ENCODE measurements at regions not wholly inside any gene's neighbourhood (a gene's known extent, or its start where the extent isn't known, plus 50 kb on each side); places are given as distances from the start of the nearest gene placed in this dataset.

DNA sequence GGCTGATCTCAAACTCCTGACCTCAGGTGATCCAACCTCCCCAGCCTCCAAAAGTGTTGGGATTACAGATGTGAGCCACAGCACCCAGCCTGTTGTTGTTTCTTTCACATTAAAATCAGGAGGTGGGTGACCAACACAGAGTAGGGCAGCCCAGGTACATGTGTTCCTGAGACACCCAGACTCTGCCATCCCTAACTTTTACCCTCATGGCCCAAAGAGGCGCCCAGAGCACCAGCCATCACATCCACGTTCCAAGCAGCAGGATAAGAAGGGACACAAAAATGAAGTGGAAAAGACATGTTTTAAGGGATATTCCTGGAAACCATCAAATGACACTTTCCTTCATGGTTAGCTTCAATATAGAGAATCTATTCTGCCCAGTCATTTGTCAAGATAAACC is 159.6 kb upstream of the KLF6 start:
- Histone ChIP-seq H3K4me3 (ENCODE audit: low read length) (no peak overlapping the region), H3K27me3 (ENCODE audit: insufficient read depth, low read length) (no peaks in the 10 kb centered on the region), H3K4me1 (ENCODE audit: insufficient read depth, low read length) (peaks cover 20% of the 10 kb centered on the region), H3K9me3 (ENCODE audit: low read depth, low read length) (no peaks in the 10 kb centered on the region)

DNA sequence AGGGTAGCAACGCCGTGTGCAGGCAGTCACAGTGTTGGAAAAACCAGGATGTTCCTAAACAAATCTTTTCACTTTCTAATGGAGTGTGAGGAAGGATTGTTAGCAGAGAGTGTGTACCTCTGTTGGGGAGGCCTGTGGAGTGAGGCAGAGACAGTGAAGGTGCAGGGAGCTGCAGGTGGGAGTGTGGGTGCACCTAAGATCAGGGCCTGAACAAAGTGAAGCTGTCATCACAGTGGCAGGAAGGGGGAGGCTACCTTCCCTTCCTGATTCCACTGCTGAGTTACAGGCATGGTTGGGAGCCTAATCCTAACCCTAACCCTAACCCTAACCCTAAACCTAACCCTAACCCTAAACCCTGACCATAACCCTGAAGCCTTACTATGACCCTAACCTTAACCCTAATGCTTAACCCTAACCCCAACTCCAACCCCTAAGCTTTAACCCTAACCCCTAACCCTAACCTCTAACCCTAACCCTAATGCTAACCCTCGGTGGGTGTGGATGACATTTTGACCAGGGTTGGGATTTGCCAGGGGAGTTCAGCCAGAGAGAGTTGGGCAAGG is 158.8 kb upstream of the KLF6 start:
- Histone ChIP-seq H3K4me3 (ENCODE audit: low read length) (no peak overlapping the region), H3K9me3 (ENCODE audit: low read depth, low read length) (no peaks in the 10 kb centered on the region), H3K4me1 (ENCODE audit: insufficient read depth, low read length) (peaks cover 16% of the 10 kb centered on the region), H3K27me3 (ENCODE audit: insufficient read depth, low read length) (no peaks in the 10 kb centered on the region)

DNA sequence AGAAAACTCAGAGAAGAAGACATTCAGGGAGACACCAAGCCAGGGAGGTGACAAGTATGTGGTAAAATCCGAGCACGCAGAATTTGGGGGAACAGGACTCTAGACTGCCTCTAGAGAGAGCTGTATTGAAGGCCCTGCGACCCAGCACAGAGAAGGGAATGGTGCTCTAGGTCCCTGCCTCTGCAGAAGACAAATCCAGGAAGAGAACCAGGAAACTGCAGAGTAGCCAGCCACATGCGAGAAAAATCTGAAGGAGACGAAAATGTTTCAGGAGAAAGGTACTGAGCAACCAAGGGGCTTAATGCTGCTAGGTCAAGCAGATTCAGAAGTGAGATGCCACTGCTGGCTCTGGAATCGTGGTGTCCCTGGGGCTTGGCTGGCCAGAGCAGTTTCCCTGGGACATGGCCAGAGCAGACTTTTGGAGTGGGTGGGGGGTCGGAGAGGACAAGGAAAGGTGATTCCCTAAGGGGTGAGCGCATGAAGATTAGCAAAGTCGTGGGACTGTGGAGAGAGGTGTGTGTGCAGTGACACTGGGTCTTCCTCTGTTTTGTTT is 158.0 kb upstream of the KLF6 start:
- Histone ChIP-seq H3K27me3 (ENCODE audit: insufficient read depth, low read length) (no peaks in the 10 kb centered on the region), H3K4me3 (ENCODE audit: low read length) (no peak overlapping the region), H3K9me3 (ENCODE audit: low read depth, low read length) (no peaks in the 10 kb centered on the region), H3K4me1 (ENCODE audit: insufficient read depth, low read length) (peaks cover 9% of the 10 kb centered on the region)

DNA sequence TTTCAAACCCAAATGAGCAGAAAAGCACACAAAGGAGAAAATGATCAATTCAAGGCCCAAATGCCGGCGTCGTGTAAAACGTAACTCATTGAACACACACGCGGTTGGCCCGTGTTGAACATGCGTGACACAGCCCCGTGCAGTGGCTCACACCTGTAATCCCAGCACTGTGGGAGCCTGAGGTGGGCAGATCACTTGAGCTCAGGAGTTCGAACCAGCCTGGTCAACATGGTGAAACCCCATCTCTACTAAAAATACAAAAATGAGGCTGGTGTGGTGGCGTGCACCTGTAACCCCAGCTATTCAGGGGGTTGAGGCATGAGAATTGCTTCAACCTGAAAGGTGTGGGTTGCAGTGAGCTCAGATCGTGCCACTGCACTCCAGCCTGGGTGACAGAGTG is 156.7 kb upstream of the KLF6 start:
- peaks cover 5% of the 10 kb centered on the region for H3K4me1 ChIP-seq (ENCODE audit: insufficient read depth, low read length)
- H3K4me3 ChIP-seq (ENCODE audit: low read length) = no peak overlapping the region
- no peaks in the 10 kb centered on the region for H3K27me3 ChIP-seq (ENCODE audit: insufficient read depth, low read length)
- no peaks in the 10 kb centered on the region for H3K9me3 ChIP-seq (ENCODE audit: low read depth, low read length)

DNA sequence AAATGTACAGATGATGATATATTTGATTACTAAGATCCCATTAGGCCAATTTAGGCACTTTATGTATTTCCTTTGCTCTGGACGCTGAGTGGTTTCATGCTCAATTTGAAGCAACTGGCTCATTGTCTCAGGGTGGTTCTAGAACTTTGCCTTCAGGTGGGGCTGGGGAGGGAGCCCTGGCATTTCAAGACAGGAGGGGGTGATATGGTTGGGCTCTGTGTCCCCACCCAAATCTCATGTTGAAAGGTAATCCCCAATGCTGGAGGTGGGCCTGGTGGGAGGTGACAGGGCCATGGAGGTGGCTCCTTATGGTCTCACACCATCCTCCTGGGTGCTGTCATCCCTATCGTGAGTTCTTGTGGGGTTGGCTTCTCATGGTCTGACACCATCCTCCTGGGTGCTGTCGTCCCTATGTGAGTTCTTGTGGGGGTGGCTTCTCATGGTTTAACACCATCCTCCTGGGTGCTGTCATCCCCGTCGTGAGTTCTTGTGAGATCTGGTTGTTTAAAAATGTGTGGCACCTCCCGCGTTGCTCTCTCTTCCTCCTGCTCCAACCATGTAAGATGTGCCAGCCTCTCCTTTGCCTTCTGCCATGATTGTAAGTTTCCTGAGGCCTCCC is 151.5 kb upstream of the KLF6 start:
- H3K9me3 ChIP-seq (ENCODE audit: low read depth, low read length) = no peaks in the 10 kb centered on the region
- H3K4me1 ChIP-seq (ENCODE audit: insufficient read depth, low read length) = no peaks in the 10 kb centered on the region
- H3K27me3 ChIP-seq (ENCODE audit: insufficient read depth, low read length) = no peaks in the 10 kb centered on the region
- no peak overlapping the region for H3K4me3 ChIP-seq (ENCODE audit: low read length)

DNA sequence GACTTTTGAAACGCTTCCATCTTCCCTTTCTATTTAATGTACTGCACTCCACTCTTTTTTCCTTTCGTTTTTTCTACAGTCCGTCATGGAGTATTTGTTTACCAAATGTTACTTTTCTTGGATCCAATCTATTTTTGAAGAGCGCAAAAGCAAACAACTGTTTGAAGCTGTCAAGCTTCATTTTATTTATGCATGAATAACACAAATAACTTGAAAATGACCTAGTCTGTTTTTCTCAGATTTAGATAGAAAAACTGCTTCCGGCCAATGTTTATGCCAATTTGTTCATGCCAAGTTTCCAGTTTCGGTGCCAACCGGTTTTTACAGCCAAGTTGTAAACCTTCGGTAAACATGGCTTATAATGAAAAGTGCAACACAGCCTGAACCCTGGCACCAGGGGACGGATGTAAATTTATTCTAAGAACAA is 150.9 kb upstream of the KLF6 start:
- Histone ChIP-seq H3K9me3 (ENCODE audit: low read depth, low read length) (no peaks in the 10 kb centered on the region), H3K4me1 (ENCODE audit: insufficient read depth, low read length) (no peaks in the 10 kb centered on the region), H3K4me3 (ENCODE audit: low read length) (no peak overlapping the region), H3K27me3 (ENCODE audit: insufficient read depth, low read length) (no peaks in the 10 kb centered on the region)

DNA sequence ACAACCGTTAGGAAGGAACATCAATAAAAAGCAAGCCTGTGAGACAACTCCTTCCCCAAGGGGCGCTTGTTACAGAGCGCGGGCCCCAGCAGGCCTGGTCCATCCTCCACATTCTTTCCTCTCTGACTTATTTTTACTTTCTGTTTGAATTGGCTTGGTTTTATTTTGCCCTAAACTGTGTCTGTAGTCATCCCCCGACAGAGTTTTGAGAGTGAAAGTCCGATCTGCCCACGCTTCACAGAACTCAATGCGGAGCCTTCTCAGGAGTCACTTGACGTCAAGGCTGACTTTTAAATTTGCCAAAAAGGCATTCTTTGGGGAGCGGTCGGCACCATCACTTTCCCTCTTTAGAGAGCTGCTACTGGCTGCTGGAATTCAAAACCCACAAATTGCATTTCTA is 150.1 kb upstream of the KLF6 start:
- Histone ChIP-seq H3K9me3 (ENCODE audit: low read depth, low read length) (no peaks in the 10 kb centered on the region), H3K27me3 (ENCODE audit: insufficient read depth, low read length) (no peaks in the 10 kb centered on the region), H3K4me3 (ENCODE audit: low read length) (no peak overlapping the region), H3K4me1 (ENCODE audit: insufficient read depth, low read length) (no peaks in the 10 kb centered on the region)

DNA sequence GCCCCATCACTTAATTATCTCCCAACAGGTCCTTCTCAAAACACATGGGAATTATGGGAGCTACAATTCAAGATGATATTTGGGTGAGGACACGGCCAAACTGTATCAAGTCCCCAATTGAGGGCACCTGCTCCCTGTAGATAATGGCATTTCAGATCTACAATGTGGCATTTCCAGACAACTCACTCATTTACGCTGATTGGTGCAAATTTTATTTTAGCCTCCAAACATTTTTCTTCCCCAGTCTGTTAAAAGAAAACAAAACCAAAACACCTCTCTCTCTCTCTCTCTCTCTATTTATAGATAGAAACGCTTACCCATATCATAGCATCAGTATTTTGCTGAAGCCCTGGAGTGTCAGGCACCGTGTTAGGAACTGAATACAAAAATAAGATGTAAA is 148.7 kb upstream of the KLF6 start:
- Histone ChIP-seq H3K27me3 (ENCODE audit: insufficient read depth, low read length) (no peaks in the 10 kb centered on the region), H3K9me3 (ENCODE audit: low read depth, low read length) (no peaks in the 10 kb centered on the region), H3K4me3 (ENCODE audit: low read length) (no peak overlapping the region), H3K4me1 (ENCODE audit: insufficient read depth, low read length) (no peaks in the 10 kb centered on the region)

DNA sequence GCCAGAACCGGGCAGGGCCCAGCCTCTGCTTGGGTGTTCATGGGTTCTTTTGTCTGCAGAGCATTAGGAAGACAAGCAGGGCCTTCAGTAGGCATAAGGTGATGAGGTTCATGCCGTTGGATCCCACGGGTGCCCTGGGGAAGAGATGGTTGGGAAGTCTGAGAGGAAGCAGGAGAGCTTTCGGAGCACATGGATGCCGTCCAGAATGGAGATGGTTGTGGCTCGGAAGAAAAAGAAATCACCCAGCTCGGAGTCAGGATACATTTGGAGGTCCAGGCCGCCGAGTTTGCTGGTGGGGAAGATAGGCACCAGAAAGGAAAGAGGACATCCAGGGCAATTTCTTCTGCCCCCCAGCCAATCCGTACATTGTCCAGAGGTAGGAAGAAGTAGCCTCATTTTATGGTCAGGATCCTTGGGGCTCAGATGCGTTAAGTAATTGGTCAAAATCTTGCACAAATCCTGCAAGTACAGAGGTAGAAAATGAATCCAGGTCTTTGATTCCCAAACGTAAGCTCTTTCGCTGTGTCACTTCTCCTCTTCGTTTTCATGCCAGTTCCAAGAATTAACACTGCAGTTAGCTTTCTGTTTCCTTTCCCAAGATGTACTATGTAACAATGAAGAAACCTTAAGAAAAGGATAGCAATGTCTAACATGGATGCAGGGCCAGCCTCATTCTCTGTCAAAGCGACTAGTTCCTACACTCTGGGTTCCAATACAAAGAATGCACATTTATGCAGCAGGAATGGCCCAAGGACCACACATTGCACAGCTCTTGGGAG is 147.8 kb upstream of the KLF6 start:
- Histone ChIP-seq H3K27me3 (ENCODE audit: insufficient read depth, low read length) (no peaks in the 10 kb centered on the region), H3K4me3 (ENCODE audit: low read length) (no peak overlapping the region), H3K4me1 (ENCODE audit: insufficient read depth, low read length) (no peaks in the 10 kb centered on the region), H3K9me3 (ENCODE audit: low read depth, low read length) (no peaks in the 10 kb centered on the region)

DNA sequence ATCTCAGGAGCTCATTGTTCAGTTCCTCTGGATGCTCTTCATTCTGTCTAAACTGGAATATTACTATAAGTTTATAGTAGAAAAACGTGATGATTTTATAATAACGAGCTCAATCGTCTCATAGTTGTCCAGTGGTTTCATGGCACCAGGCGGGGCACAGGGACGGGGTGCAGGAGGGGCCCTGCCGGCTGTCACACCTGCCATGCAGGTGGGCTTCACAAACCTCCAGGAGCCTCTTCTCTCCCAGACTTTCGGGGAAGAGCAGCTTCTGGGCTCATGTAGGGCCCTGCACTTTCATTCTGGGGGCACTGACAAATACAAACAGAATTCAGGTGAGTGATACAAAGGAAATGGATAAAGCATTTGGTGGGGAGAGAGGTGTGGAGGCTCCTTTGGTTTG is 146.9 kb upstream of the KLF6 start:
- Histone ChIP-seq H3K4me1 (ENCODE audit: insufficient read depth, low read length) (no peaks in the 10 kb centered on the region), H3K27me3 (ENCODE audit: insufficient read depth, low read length) (no peaks in the 10 kb centered on the region), H3K9me3 (ENCODE audit: low read depth, low read length) (no peaks in the 10 kb centered on the region), H3K4me3 (ENCODE audit: low read length) (no peak overlapping the region)

DNA sequence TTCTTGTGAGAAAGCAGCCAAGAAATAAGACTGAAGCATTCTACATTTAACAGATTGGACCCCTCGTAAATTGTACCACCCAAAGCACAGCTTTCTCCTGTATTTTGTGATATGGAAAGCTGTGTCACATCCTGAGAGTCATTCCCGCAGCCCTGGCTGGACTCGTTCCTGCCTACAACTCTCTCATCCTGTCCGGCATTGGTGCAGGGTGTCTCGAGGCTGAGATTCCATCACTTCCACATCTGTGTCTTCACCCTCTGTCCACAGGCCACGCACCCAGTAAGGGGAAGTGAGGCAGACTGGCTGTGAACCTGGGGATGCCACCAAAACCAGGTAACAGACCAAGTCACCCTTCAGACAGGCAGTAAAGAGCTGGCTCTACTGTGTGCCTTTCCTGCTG is 146.2 kb upstream of the KLF6 start:
- Histone ChIP-seq H3K27me3 (ENCODE audit: insufficient read depth, low read length) (no peaks in the 10 kb centered on the region), H3K4me3 (ENCODE audit: low read length) (no peak overlapping the region), H3K4me1 (ENCODE audit: insufficient read depth, low read length) (no peaks in the 10 kb centered on the region), H3K9me3 (ENCODE audit: low read depth, low read length) (no peaks in the 10 kb centered on the region)

DNA sequence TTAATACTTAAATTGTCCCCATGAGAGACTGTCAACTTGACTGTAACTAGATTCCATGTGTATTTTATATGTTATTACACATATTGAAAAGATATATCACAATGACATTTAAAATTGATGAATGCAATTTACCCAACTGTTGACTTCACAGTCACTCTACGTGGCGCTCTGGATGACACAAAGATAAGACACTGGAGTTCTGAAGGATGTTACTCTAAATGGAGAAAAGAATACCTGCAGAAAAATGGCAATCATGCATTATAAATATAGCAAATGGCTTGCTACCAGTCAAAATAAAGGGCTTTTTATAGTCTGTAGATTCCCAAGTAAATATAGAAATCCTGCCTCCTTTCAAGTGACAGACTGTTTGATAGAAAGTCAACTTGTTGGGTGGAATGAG is 143.6 kb upstream of the KLF6 start:
- no peaks in the 10 kb centered on the region for H3K9me3 ChIP-seq (ENCODE audit: low read depth, low read length)
- H3K27me3 ChIP-seq (ENCODE audit: insufficient read depth, low read length) = no peaks in the 10 kb centered on the region
- no peak overlapping the region for H3K4me3 ChIP-seq (ENCODE audit: low read length)
- no peaks in the 10 kb centered on the region for H3K4me1 ChIP-seq (ENCODE audit: insufficient read depth, low read length)

DNA sequence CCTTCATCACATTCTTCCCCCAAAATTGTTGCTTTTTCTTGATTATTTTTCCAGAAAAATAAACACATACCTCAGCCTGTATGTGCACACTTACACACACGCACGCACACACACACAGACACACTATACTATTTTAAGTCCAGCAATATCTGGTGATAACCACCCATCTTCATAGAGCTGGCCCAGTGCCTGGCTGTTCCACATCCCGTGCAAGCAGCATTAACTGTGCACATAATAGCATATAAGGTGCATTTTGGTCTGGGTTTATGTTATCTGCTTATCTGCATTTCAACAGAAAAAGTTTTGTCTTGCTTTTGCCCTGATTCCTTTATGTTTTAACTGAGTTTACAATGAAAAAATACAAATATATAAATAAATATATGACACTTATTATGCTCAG is 143.1 kb upstream of the KLF6 start:
- no peaks in the 10 kb centered on the region for H3K4me1 ChIP-seq (ENCODE audit: insufficient read depth, low read length)
- no peaks in the 10 kb centered on the region for H3K27me3 ChIP-seq (ENCODE audit: insufficient read depth, low read length)
- no peak overlapping the region for H3K4me3 ChIP-seq (ENCODE audit: low read length)
- H3K9me3 ChIP-seq (ENCODE audit: low read depth, low read length) = no peaks in the 10 kb centered on the region

DNA sequence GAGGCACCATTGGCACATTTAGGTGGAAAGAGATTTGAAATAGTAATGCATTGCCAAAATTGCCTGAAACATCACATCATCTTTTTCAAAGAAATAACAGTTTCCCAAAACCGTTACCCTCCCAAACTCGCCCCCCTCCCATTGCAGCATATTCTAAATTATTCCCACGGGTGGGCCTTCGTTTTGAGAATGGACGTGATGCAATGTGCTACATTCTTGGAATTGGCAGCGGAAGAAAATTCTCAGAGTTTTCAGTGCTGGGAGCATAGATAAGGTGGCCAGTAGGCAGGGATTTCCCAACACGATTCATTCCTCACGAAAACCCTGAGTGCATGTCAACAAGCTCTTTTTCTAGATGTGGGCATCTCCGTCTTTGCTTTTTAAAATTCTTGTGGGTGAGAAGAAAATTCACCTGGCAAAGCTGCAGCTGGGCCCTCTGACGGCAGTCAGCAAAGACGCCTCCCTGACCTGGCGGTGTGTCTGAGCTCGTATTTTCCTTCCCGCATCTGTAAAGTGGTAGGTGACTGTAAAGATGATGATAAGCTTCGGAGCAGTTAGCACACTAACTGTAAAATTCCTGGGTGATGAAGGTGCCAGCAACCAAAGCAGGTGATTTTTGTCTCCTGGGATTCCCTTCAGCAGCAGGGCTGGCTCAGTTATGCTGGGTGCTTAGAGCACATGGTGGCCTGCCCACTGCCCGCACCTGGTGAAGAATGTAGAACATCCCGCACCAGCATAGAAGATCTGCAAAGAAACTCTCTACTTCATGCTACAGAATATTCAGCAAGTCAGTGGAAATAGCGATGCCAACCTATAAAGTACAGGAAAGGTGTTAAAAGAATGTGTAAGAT is 141.9 kb upstream of the KLF6 start:
- Histone ChIP-seq H3K9me3 (ENCODE audit: low read depth, low read length) (no peaks in the 10 kb centered on the region), H3K27me3 (ENCODE audit: insufficient read depth, low read length) (no peaks in the 10 kb centered on the region), H3K4me3 (ENCODE audit: low read length) (no peak overlapping the region), H3K4me1 (ENCODE audit: insufficient read depth, low read length) (no peaks in the 10 kb centered on the region)

DNA sequence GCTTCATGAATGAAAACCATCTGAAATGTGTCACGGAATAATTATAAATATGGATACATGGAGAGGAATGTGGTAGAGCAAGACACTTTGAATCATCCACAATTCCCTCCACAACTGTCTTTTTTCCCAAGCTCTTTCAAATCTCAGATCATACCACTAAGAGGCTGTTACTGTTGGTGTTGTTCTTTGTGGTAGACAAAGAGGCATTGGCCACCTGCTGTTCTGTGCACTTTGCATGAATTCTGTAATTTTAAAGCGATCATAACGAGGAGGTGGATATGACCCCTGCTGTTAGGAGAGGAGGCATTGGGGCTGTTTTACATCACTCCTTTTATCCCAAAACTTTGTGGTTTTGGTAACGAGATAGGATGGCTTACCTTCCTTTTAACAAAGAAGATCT is 141.2 kb upstream of the KLF6 start:
- H3K4me1 ChIP-seq (ENCODE audit: insufficient read depth, low read length) = no peaks in the 10 kb centered on the region
- no peaks in the 10 kb centered on the region for H3K27me3 ChIP-seq (ENCODE audit: insufficient read depth, low read length)
- H3K9me3 ChIP-seq (ENCODE audit: low read depth, low read length) = no peaks in the 10 kb centered on the region
- no peak overlapping the region for H3K4me3 ChIP-seq (ENCODE audit: low read length)

Measured in mononuclear cell (primary cell).